Pancreas (tissue), 10 donors: ENCODE measurements at regions not wholly inside any gene's neighbourhood (a gene's known extent, or its start where the extent isn't known, plus 50 kb on each side); places are given as distances from the start of the nearest gene placed in this dataset.

Experiments
- ATAC-seq, 4 donors: fragments of 200-7000 bp; cut with Tn5 transposase; one replicate each; pipeline versions ENCODE4 v1.8.0 to v1.9.1; 2020; ENCODE audit warnings: mild to moderate bottlenecking in 4 of 4, moderate library complexity in 4 of 4
- DNase-seq, 6 donors: peaks; one replicate each; pipeline ENCODE4 v3.0.0-alpha.2; 2020
- FAIRE-seq: peaks from 2 replicates; lab custom pipeline; 2012; peaks lifted over from hg19 to GRCh38; lab: Jason Lieb, UNC
- H3K27ac ChIP-seq, 4 donors: fragments of 200-600 bp; sonication (generic); 1 replicate in 3 of 4; 2 replicates in 1 of 4; pipeline versions ENCODE4 v1.5.0 to v1.8.0; 2020
- H3K27me3 ChIP-seq, 4 donors: fragments of 200-600 bp; one replicate each; pipeline ENCODE4 v1.8.0; 2021
- H3K36me3 ChIP-seq, 3 donors: fragments of 200-600 bp; sonication (generic) in 1 of 3; one replicate each; pipeline versions ENCODE4 v1.5.0 to v1.8.0; 2020 to 2021
- H3K4me1 ChIP-seq, 3 donors: fragments of 200-600 bp; one replicate each; pipeline ENCODE4 v1.8.0; 2021
- H3K4me3 ChIP-seq, 4 donors: fragments of 200-600 bp; sonication (generic) in 2 of 4; one replicate each; pipeline versions ENCODE4 v1.5.0 to v1.8.0; 2020 to 2021
- H3K9me3 ChIP-seq, 4 donors: fragments of 200-600 bp; one replicate each; pipeline ENCODE4 v1.8.0; 2021
- CTCF ChIP-seq, 4 donors: fragments of 200-600 bp; sonication (generic) in 3 of 4; IDR thresholded peaks; one replicate each; pipeline versions ENCODE4 v1.5.0 to v1.8.0; 2021; ENCODE audit warnings: antibody characterized with exemption in 4 of 4
- WGBS, 2 donors: extraction: QIAGEN DNeasy Blood & Tissue Kit; methylation state at CpG; one replicate each; pipeline ENCODE4 v1.1.7; 2013; 5-methylcytosine and 5-hydroxymethylcytosine counted together
- intact Hi-C, 3 donors: fragments of 100-400 bp; cut with DNase I; formaldehyde crosslinking; loops; one replicate each; pipeline versions ENCODE4 v1.11.1 to v1.14.2; 2022
- donor health status: healthy with polysubstance abuse.
- donor health status: DM: no; HTN: no; CAD: no; lungs with moderate emphysema.
- donor health status: DM: no; HTN: no; CAD: no.
- donor health status: control.
- donor health status: control.
- donor health status: Bipolar disorder and iron deficiency.
- donor health status: DM: yes; HTN: yes; CAD: no.
- donor health status: DM: no; HTN: no; CAD: no.
- donor health status: DM: no; HTN: no; CAD: no.
- donor health status: DM: yes; HTN: yes; CAD: no.

GRCh38 chr10:42928064-42928463 is 145.5 kb downstream of the BMS1 start:
- H3K4me3 ChIP-seq: no peak overlapping the region
- H3K9me3 ChIP-seq: no peaks in the 10 kb centered on the region
- no peak for DNase-seq
- H3K27ac ChIP-seq: no peak overlapping the region
- no peak for FAIRE-seq
- no peak for TF ChIP-seq CTCF (IDR thresholded peaks at IDR 0.05)
- peaks cover 0 to 6% (median 0%) of the 10 kb centered on the region in 4 donors for H3K27me3 ChIP-seq
- no peaks in the 10 kb centered on the region for H3K4me1 ChIP-seq
- no peaks in the 10 kb centered on the region for H3K36me3 ChIP-seq
- intact Hi-C loops: no loop called here
- no peak for ATAC-seq
- WGBS, 2 donors: 69 to 73% methylated on average over 7 to 9 of the region's 9 CpGs

- no peak for TF ChIP-seq CTCF (IDR thresholded peaks at IDR 0.05)
- Histone ChIP-seq H3K4me3 (no peak overlapping the region), H3K9me3 (no peaks in the 10 kb centered on the region), H3K36me3 (no peaks in the 10 kb centered on the region), H3K27me3 (peaks cover 0 to 11% (median 2%) of the 10 kb centered on the region in 4 donors), H3K27ac (no peak overlapping the region), H3K4me1 (peaks cover 0 to 5% (median 0%) of the 10 kb centered on the region in 3 donors)
- no peak for ATAC-seq
- FAIRE-seq: no peak
- 83 to 86% methylated on average over 4 of the region's 4 CpGs for WGBS, 2 donors
- DNase-seq: no peak
- intact Hi-C loops: no loop called here
Observed at GRCh38 chr10:42929236-42929635, 146.6 kb downstream of the BMS1 start.

GRCh38 chr10:42929993-42930392 is 146.9 kb upstream of the RET start:
- no peak overlapping the region for H3K4me3 ChIP-seq
- 77 to 88% methylated on average over 8 of the region's 8 CpGs for WGBS, 2 donors
- no peak overlapping the region for H3K27ac ChIP-seq
- H3K36me3 ChIP-seq: no peaks in the 10 kb centered on the region
- H3K9me3 ChIP-seq: no peaks in the 10 kb centered on the region
- DNase-seq: no peak
- H3K27me3 ChIP-seq: peaks cover 0 to 11% (median 2%) of the 10 kb centered on the region in 4 donors
- ATAC-seq: no peak
- intact Hi-C loops: no loop called here
- no peak for FAIRE-seq
- peaks cover 0 to 5% (median 0%) of the 10 kb centered on the region in 3 donors for H3K4me1 ChIP-seq
- TF ChIP-seq CTCF (IDR thresholded peaks at IDR 0.05): no peak

- WGBS, 2 donors: 76 to 79% methylated on average over 11 of the region's 11 CpGs
- intact Hi-C loops: no loop called here
- no peak for DNase-seq
Observed at GRCh38 chr10:42930516-42931192, 146.2 kb upstream of the RET start.

More at GRCh38 chr10:42930516-42931192, 146.2 kb upstream of the RET start:
- no peak overlapping the region for H3K27ac ChIP-seq
- no peak for ATAC-seq
- no peak for TF ChIP-seq CTCF (IDR thresholded peaks at IDR 0.05)
- FAIRE-seq: no peak
- H3K4me1 ChIP-seq: peaks cover 0 to 5% (median 0%) of the 10 kb centered on the region in 3 donors
- H3K9me3 ChIP-seq: no peaks in the 10 kb centered on the region
- H3K36me3 ChIP-seq: no peaks in the 10 kb centered on the region
- H3K27me3 ChIP-seq: peaks cover 0 to 11% (median 2%) of the 10 kb centered on the region in 4 donors
- no peak overlapping the region for H3K4me3 ChIP-seq
